HG02981 (cell line): ENCODE measurements at regions not wholly inside any gene's neighbourhood (a gene's known extent, or its start where the extent isn't known, plus 50 kb on each side); places are given as distances from the start of the nearest gene placed in this dataset.

Experiments used
- ATAC-seq: cut with Tn5 transposase; IDR thresholded peaks from one replicate; pipeline ENCODE4 v1.9.1; 2021; ENCODE audit warnings: mild to moderate bottlenecking, moderate library complexity; ENCODE audit not compliant: unreplicated experiment

GRCh38 chr10:131442271-131442670 lies 130.8 kb upstream of the TCERG1L start:
- ATAC-seq: no peak

GRCh38 chr10:131444286-131444685 lies 132.8 kb upstream of the TCERG1L start:
- ATAC-seq: no peak

GRCh38 chr10:131444862-131445461 lies 133.4 kb upstream of the TCERG1L start:
- ATAC-seq: no peak

- ATAC-seq: no peak
Observed at GRCh38 chr10:131445623-131446022, 134.1 kb upstream of the TCERG1L start.

GRCh38 chr10:131446171-131446570 lies 134.7 kb upstream of the TCERG1L start:
- ATAC-seq: no peak

GRCh38 chr10:131448171-131448570 lies 136.7 kb upstream of the TCERG1L start:
- ATAC-seq: no peak

GRCh38 chr10:131448883-131449282 lies 137.4 kb upstream of the TCERG1L start:
- ATAC-seq: no peak

GRCh38 chr10:131450216-131450765 lies 138.8 kb upstream of the TCERG1L start:
- ATAC-seq: no peak

- ATAC-seq: no peak
Observed at GRCh38 chr10:131451407-131452015, 140.0 kb upstream of the TCERG1L start.

- no peak for ATAC-seq
Observed at GRCh38 chr10:131452926-131453720, 141.6 kb upstream of the TCERG1L start.

GRCh38 chr10:131453721-131454634 lies 142.5 kb upstream of the TCERG1L start:
- peak; percentile 54 for ATAC-seq

- no peak for ATAC-seq
Observed at GRCh38 chr10:131456411-131456810, 144.9 kb upstream of the TCERG1L start.

GRCh38 chr10:131461093-131461492 lies 149.6 kb upstream of the TCERG1L start:
- no peak for ATAC-seq

- ATAC-seq: no peak
Observed at GRCh38 chr10:131464789-131465188, 153.3 kb upstream of the TCERG1L start.

GRCh38 chr10:131469551-131469950 lies 158.0 kb upstream of the TCERG1L start:
- ATAC-seq: no peak

GRCh38 chr10:131473645-131474044 lies 162.1 kb upstream of the TCERG1L start:
- ATAC-seq: no peak

GRCh38 chr10:131474416-131474815 lies 162.9 kb upstream of the TCERG1L start:
- no peak for ATAC-seq

GRCh38 chr10:131475043-131475442 lies 163.5 kb upstream of the TCERG1L start:
- no peak for ATAC-seq

GRCh38 chr10:131475803-131476202 lies 164.3 kb upstream of the TCERG1L start:
- ATAC-seq: no peak

GRCh38 chr10:131477457-131478121 lies 166.1 kb upstream of the TCERG1L start:
- ATAC-seq: no peak
